ENCODE measurements at regions not wholly inside any gene's neighbourhood (a gene's known extent, or its start where the extent isn't known, plus 50 kb on each side); places are given as distances from the start of the nearest gene placed in this dataset.

- DNase-seq (ENCODE audit: low spot score) = no peak
- no peak overlapping the region for H3K4me3 ChIP-seq
- H3K27me3 ChIP-seq = no peaks in the 10 kb centered on the region
- no peaks in the 10 kb centered on the region for H3K36me3 Mint-ChIP-seq
- H3K9ac ChIP-seq = no peak overlapping the region
- H3K4me1 Mint-ChIP-seq = no peaks in the 10 kb centered on the region
- no peak overlapping the region for H3K4me2 ChIP-seq
- TF ChIP-seq EZH2phosphoT487 (IDR thresholded peaks at IDR 0.05) (no peak), EZH2 (IDR thresholded peaks at IDR 0.05) (no peak)
- TF ChIP-seq, protein P1, sequence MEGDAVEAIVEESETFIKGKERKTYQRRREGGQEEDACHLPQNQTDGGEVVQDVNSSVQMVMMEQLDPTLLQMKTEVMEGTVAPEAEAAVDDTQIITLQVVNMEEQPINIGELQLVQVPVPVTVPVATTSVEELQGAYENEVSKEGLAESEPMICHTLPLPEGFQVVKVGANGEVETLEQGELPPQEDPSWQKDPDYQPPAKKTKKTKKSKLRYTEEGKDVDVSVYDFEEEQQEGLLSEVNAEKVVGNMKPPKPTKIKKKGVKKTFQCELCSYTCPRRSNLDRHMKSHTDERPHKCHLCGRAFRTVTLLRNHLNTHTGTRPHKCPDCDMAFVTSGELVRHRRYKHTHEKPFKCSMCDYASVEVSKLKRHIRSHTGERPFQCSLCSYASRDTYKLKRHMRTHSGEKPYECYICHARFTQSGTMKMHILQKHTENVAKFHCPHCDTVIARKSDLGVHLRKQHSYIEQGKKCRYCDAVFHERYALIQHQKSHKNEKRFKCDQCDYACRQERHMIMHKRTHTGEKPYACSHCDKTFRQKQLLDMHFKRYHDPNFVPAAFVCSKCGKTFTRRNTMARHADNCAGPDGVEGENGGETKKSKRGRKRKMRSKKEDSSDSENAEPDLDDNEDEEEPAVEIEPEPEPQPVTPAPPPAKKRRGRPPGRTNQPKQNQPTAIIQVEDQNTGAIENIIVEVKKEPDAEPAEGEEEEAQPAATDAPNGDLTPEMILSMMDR (IDR thresholded peaks at IDR 0.05) = no peak
- peaks cover 17% of the 10 kb centered on the region for H3K9me3 Mint-ChIP-seq
- no peaks in the 10 kb centered on the region for H3K79me2 ChIP-seq (ENCODE audit: low read depth)
- no peak overlapping the region for H2AFZ ChIP-seq (replicated peaks)
- H4K20me1 ChIP-seq (ENCODE audit: low read depth) = no peaks in the 10 kb centered on the region
- no peaks in the 10 kb centered on the region for H3K4me1 ChIP-seq
- H3K27ac Mint-ChIP-seq = no peak overlapping the region
- no peak overlapping the region for H3K4me3 Mint-ChIP-seq
- no peaks in the 10 kb centered on the region for H3F3A ChIP-seq (ENCODE audit: low read depth)
- H3K36me3 ChIP-seq = no peaks in the 10 kb centered on the region
- H3K27me3 Mint-ChIP-seq (ENCODE audit: insufficient read depth, low read depth) = no peaks in the 10 kb centered on the region
- H3K9me3 ChIP-seq (ENCODE audit: low read depth) = peaks cover 3% of the 10 kb centered on the region
- no peak overlapping the region for H3K27ac ChIP-seq
Observed at GRCh38 chr9:106092083-106092482, 397.7 kb downstream of the TMEM38B start.

DNA sequence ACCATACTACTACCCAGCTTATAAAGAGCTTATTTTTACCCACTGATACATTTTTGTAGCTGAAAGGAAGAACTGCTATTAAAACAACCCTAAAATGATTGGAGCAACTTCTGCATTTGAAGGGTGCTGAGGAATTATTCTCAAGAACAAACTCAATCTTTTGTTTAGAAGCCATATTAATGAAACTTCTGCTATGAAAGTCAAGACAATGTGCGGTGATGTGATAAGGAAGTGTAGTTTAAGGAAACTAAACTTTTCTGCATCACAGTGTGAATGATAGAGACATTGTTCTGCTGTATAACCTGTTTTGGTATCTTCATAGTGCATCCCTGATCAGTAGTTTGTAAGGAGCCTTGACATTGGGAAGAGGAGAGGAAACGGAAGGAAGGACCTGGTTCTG is 408.5 kb downstream of the TMEM38B start:
- Mint-ChIP-seq H3K9me3 (peaks cover 4% of the 10 kb centered on the region), H3K36me3 (no peaks in the 10 kb centered on the region), H3K27ac (no peak overlapping the region), H3K27me3 (ENCODE audit: insufficient read depth, low read depth) (no peaks in the 10 kb centered on the region), H3K4me1 (no peaks in the 10 kb centered on the region), H3K4me3 (no peak overlapping the region)
- Histone ChIP-seq H3F3A (ENCODE audit: low read depth) (no peaks in the 10 kb centered on the region), H4K20me1 (ENCODE audit: low read depth) (no peaks in the 10 kb centered on the region), H3K9me3 (ENCODE audit: low read depth) (no peaks in the 10 kb centered on the region), H3K27ac (no peak overlapping the region), H3K4me2 (no peak overlapping the region), H2AFZ (replicated peaks) (no peak overlapping the region), H3K4me3 (no peak overlapping the region), H3K9ac (no peak overlapping the region), H3K36me3 (no peaks in the 10 kb centered on the region), H3K79me2 (ENCODE audit: low read depth) (no peaks in the 10 kb centered on the region), H3K4me1 (no peaks in the 10 kb centered on the region), H3K27me3 (no peaks in the 10 kb centered on the region)
- TF ChIP-seq, protein P1 (IDR thresholded peaks at IDR 0.05) = no peak
- no peak for TF ChIP-seq EZH2 (IDR thresholded peaks at IDR 0.05)
- TF ChIP-seq EZH2phosphoT487 (IDR thresholded peaks at IDR 0.05) = no peak
- no peak for DNase-seq (ENCODE audit: low spot score)

- H3K4me1 Mint-ChIP-seq = no peaks in the 10 kb centered on the region
- DNase-seq (ENCODE audit: low spot score) = no peak
- no peak overlapping the region for H3K4me3 Mint-ChIP-seq
Observed at GRCh38 chr9:106104887-106105286, 410.5 kb downstream of the TMEM38B start.

More at GRCh38 chr9:106104887-106105286, 410.5 kb downstream of the TMEM38B start:
- Histone ChIP-seq H3K9ac (no peak overlapping the region), H3K4me1 (no peaks in the 10 kb centered on the region), H4K20me1 (ENCODE audit: low read depth) (no peaks in the 10 kb centered on the region), H3K36me3 (no peaks in the 10 kb centered on the region), H3K79me2 (ENCODE audit: low read depth) (no peaks in the 10 kb centered on the region), H3K4me2 (no peak overlapping the region), H3K27me3 (no peaks in the 10 kb centered on the region), H3K4me3 (no peak overlapping the region), H2AFZ (replicated peaks) (no peak overlapping the region), H3K27ac (no peak overlapping the region), H3K9me3 (ENCODE audit: low read depth) (no peaks in the 10 kb centered on the region), H3F3A (ENCODE audit: low read depth) (no peaks in the 10 kb centered on the region)
- no peak for TF ChIP-seq EZH2 (IDR thresholded peaks at IDR 0.05)
- TF ChIP-seq EZH2phosphoT487 (IDR thresholded peaks at IDR 0.05) = no peak
- TF ChIP-seq, protein P1 (IDR thresholded peaks at IDR 0.05) = no peak
- H3K9me3 Mint-ChIP-seq = peaks cover 4% of the 10 kb centered on the region
- H3K27me3 Mint-ChIP-seq (ENCODE audit: insufficient read depth, low read depth) = no peaks in the 10 kb centered on the region
- no peak overlapping the region for H3K27ac Mint-ChIP-seq
- H3K36me3 Mint-ChIP-seq = no peaks in the 10 kb centered on the region

All from neural progenitor cell (in vitro differentiated cells).